Sigmoid colon (tissue), 6 donors: ENCODE measurements at regions not wholly inside any gene's neighbourhood (a gene's known extent, or its start where the extent isn't known, plus 50 kb on each side); places are given as distances from the start of the nearest gene placed in this dataset.

Source experiments
- DNase-seq: peaks from one replicate; pipeline ENCODE4 v3.0.0-alpha.2; 2019
- H3K27ac ChIP-seq, 4 donors: fragments of 200-600 bp; sonication (generic); one replicate each; pipeline ENCODE4 v1.5.1; 2016 to 2019; ENCODE audit warnings: mild to moderate bottlenecking in 1 of 4
- H3K27me3 ChIP-seq, 3 donors: fragments of 200-600 bp; sonication (generic); one replicate each; pipeline ENCODE4 v1.5.1; 2019; ENCODE audit warnings: mild to moderate bottlenecking in 1 of 3
- H3K36me3 ChIP-seq, 4 donors: fragments of 200-600 bp; sonication (generic); one replicate each; pipeline ENCODE4 v1.5.1; 2016 to 2019
- H3K4me1 ChIP-seq, 4 donors: fragments of 200-600 bp; sonication (generic); one replicate each; pipeline ENCODE4 v1.5.1; 2017 to 2019
- H3K4me3 ChIP-seq, 4 donors: fragments of 200-600 bp; sonication (generic); one replicate each; pipeline ENCODE4 v1.5.1; 2017 to 2019; ENCODE audit warnings: mild to moderate bottlenecking in 2 of 4, moderate library complexity in 1 of 4
- H3K9me3 ChIP-seq, 4 donors: fragments of 200-600 bp in 3 of 4; sonication (generic) in 3 of 4; one replicate each; pipeline versions ENCODE4 v1.5.1 to v1.6.1; 2013 to 2019
- EP300 ChIP-seq, 4 donors: sonication (generic); formaldehyde crosslinking; IDR thresholded peaks; one replicate each; pipeline ENCODE4 v1.6.1; 2017; ENCODE audit warnings: antibody characterized with exemption in 4 of 4
- POLR2A ChIP-seq, 2 donors: fragments of 450-650 bp; IDR thresholded peaks; one replicate each; pipeline ENCODE4 v1.6.1; 2016; ENCODE audit warnings: antibody characterized with exemption in 2 of 2, mild to moderate bottlenecking in 2 of 2, moderate library complexity in 2 of 2
- POLR2AphosphoS5 ChIP-seq, 4 donors: sonication (generic); formaldehyde crosslinking; IDR thresholded peaks; one replicate each; pipeline ENCODE4 v1.6.1; 2017; ENCODE audit warnings: antibody characterized with exemption in 4 of 4
- WGBS, 2 donors: extraction: QIAGEN DNeasy Blood & Tissue Kit; methylation state at CpG; one replicate each; pipeline ENCODE4 v1.1.7; 2013; 5-methylcytosine and 5-hydroxymethylcytosine counted together
- intact Hi-C: fragments of 100-400 bp; cut with DNase I; formaldehyde crosslinking; loops from one replicate; pipeline ENCODE4 v1.15.1; 2023
- small RNA-seq, 3 donors: library from RNA; depleted of rRNA; stranded (forward); fragments of <200 nt; gene quantifications; one replicate each; pipeline ENCODE3, GENCODE V24; 2016
- donor health status: healthy with polysubstance abuse.
- donor health status: healthy.

DNA sequence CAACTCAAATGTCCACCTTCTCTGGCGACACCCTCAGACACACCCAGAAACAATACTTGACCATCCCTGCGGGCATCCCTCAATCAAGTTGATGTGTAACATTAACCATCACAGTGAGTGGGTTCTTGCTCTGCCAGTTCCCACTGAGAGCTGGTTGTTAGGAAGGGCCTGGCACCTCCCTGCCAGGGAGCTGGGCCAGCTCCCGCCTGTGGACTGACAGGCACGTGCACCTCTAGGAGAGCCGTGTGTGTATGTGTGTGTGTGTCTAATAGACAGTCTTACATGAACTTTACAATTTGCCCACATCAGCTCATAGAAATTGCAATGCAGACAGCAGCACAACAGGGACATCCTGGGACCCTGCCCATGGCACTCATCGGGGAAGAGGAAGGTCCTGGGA lies 298.7 kb downstream of the SHANK2 start:
- intact Hi-C loops, result no loop called here
- H3K4me3 ChIP-seq, result no peak overlapping the region
- DNase-seq, result no peak
- WGBS, 2 donors, result 87 to 91% methylated on average over 6 of the region's 6 CpGs
- no peaks in the 10 kb centered on the region for H3K36me3 ChIP-seq
- no peak overlapping the region for H3K27ac ChIP-seq
- H3K9me3 ChIP-seq, result no peaks in the 10 kb centered on the region
- TF ChIP-seq EP300 (IDR thresholded peaks at IDR 0.05), result no peak
- no peak for TF ChIP-seq POLR2A (IDR thresholded peaks at IDR 0.05)
- H3K4me1 ChIP-seq, result no peaks in the 10 kb centered on the region
- H3K27me3 ChIP-seq, result no peaks in the 10 kb centered on the region

- intact Hi-C loops, result no loop called here
- H3K4me1 ChIP-seq, result no peaks in the 10 kb centered on the region
- no peaks in the 10 kb centered on the region for H3K27me3 ChIP-seq
- TF ChIP-seq POLR2AphosphoS5 (IDR thresholded peaks at IDR 0.05), result no peak
- DNase-seq, result no peak
- 88 to 91% methylated on average over 10 of the region's 10 CpGs for WGBS, 2 donors
- H3K9me3 ChIP-seq, result no peaks in the 10 kb centered on the region
- H3K4me3 ChIP-seq, result no peak overlapping the region
- H3K36me3 ChIP-seq, result no peaks in the 10 kb centered on the region
- no peak overlapping the region for H3K27ac ChIP-seq
Measured at GRCh38 chr11:70954471-70954870, 297.9 kb downstream of the SHANK2 start.

Small RNAs in the stretch of these regions (small RNA-seq; reads per million reads assigned to genes)
- gene MIR3664 (0 to 0.11 (median 0) reads per million in 3 donors), gene RF00019 (0 reads per million in 3 donors)
